ENCODE measurements at regions not wholly inside any gene's neighbourhood (a gene's known extent, or its start where the extent isn't known, plus 50 kb on each side); places are given as distances from the start of the nearest gene placed in this dataset.

DNA sequence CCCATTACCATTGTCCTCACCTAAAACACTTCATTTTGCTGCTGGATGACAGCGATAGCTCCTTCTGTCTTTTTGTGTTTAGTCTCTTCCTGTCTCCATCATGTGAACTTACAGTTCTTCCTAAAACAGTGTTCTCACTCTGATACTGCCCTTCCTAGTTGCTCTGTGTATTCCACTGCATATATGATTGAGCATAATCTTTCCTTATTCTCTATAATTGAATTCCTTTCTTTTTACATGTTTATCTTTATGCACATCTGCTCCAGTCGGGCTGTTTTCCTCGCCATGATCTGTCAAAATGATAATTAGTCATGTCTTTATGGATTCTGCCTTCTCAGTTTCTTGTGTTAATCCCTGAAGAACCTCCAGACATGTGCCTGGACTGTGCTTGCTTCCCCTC is 405.1 kb upstream of the SEMA6D start:
- TF ChIP-seq, protein P1, sequence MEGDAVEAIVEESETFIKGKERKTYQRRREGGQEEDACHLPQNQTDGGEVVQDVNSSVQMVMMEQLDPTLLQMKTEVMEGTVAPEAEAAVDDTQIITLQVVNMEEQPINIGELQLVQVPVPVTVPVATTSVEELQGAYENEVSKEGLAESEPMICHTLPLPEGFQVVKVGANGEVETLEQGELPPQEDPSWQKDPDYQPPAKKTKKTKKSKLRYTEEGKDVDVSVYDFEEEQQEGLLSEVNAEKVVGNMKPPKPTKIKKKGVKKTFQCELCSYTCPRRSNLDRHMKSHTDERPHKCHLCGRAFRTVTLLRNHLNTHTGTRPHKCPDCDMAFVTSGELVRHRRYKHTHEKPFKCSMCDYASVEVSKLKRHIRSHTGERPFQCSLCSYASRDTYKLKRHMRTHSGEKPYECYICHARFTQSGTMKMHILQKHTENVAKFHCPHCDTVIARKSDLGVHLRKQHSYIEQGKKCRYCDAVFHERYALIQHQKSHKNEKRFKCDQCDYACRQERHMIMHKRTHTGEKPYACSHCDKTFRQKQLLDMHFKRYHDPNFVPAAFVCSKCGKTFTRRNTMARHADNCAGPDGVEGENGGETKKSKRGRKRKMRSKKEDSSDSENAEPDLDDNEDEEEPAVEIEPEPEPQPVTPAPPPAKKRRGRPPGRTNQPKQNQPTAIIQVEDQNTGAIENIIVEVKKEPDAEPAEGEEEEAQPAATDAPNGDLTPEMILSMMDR (IDR thresholded peaks at IDR 0.05), result no peak
- TF ChIP-seq POLR2A (IDR thresholded peaks at IDR 0.05), result no peak

Measured in adrenal gland (tissue), 5 donors.